GM18508 (cell line): ENCODE measurements at regions not wholly inside any gene's neighbourhood (a gene's known extent, or its start where the extent isn't known, plus 50 kb on each side); places are given as distances from the start of the nearest gene placed in this dataset.
A peak's percentile ranks its signal among the peaks of the same experiment; 100 is the strongest.
"Not testable (repeated sequence)": the region's sequence is repeated elsewhere in the genome, so short reads cannot be mapped to it uniquely, and the experiment has no call there.

ENCODE experiments used
- ATAC-seq: cut with Tn5 transposase; IDR thresholded peaks from one replicate; pipeline ENCODE4 v1.9.1; 2021; ENCODE audit warnings: moderate number of reproducible peaks; ENCODE audit not compliant: insufficient read depth, unreplicated experiment

GRCh38 chr6:170152124-170152926 lies 138.6 kb downstream of the DLL1 start:
- no peak for ATAC-seq

GRCh38 chr6:170151804-170152123 lies 139.1 kb downstream of the DLL1 start:
- no peak for ATAC-seq

GRCh38 chr6:170151321-170151771 lies 139.5 kb downstream of the DLL1 start:
- ATAC-seq, result no peak

- ATAC-seq, result no peak
Measured at GRCh38 chr6:170150590-170150945, 140.3 kb downstream of the DLL1 start.

- no peak for ATAC-seq
Measured at GRCh38 chr6:170149681-170150589, 140.9 kb downstream of the DLL1 start.

- ATAC-seq, result no peak
Measured at GRCh38 chr6:170148709-170149470, 142.0 kb downstream of the DLL1 start.

- ATAC-seq, result peak; percentile 33
Measured at GRCh38 chr6:170147832-170148708, 142.8 kb downstream of the DLL1 start.

- ATAC-seq, result no peak
Measured at GRCh38 chr6:170147056-170147787, 143.7 kb downstream of the DLL1 start.

GRCh38 chr6:170146640-170147039 lies 144.2 kb downstream of the DLL1 start:
- ATAC-seq, result no peak

GRCh38 chr6:170146131-170146530 lies 144.7 kb downstream of the DLL1 start:
- ATAC-seq, result not testable (repeated sequence)

GRCh38 chr6:170145716-170146115 lies 145.2 kb downstream of the DLL1 start:
- not testable (repeated sequence) for ATAC-seq

- ATAC-seq, result no peak
Measured at GRCh38 chr6:170145272-170145592, 145.6 kb downstream of the DLL1 start.

- no peak for ATAC-seq
Measured at GRCh38 chr6:170144571-170145271, 146.2 kb downstream of the DLL1 start.

- no peak for ATAC-seq
Measured at GRCh38 chr6:170143401-170144150, 147.3 kb downstream of the DLL1 start.

GRCh38 chr6:170142559-170142958 lies 148.3 kb downstream of the DLL1 start:
- no peak for ATAC-seq

GRCh38 chr6:170141061-170141460 lies 149.8 kb downstream of the DLL1 start:
- ATAC-seq, result not testable (repeated sequence)

- no peak for ATAC-seq
Measured at GRCh38 chr6:170140129-170140528, 150.7 kb downstream of the DLL1 start.

GRCh38 chr6:170139531-170139930 lies 151.3 kb downstream of the DLL1 start:
- no peak for ATAC-seq
